GM10248 (cell line): ENCODE measurements at regions not wholly inside any gene's neighbourhood (a gene's known extent, or its start where the extent isn't known, plus 50 kb on each side); places are given as distances from the start of the nearest gene placed in this dataset.

Experiments used
- CTCF ChIA-PET: fragments of 300-600 bp; sonication (Branson Sonifier 250); formaldehyde crosslinking; extraction: SDS; loops from one replicate; lab custom pipeline; 2021; ENCODE audit warnings: antibody characterized with exemption; lab: Yijun Ruan, JAX
- POLR2A ChIA-PET: fragments of 350-650 bp; sonication (Branson Sonifier 250); formaldehyde crosslinking; extraction: SDS; loops from one replicate; lab custom pipeline; 2020; ENCODE audit warnings: antibody characterized with exemption; lab: Yijun Ruan, JAX
- DNase-seq: peaks from one replicate; pipeline ENCODE4 v3.0.0; 2012; ENCODE audit errors: extremely low spot score
- TF ChIP-seq, protein P1 (sequence below): IDR thresholded peaks from 2 replicates; pipeline ENCODE4 v1.5.1; 2012; ENCODE audit warnings: mild to moderate bottlenecking, low read depth; ENCODE audit errors: extremely low read depth, missing control alignments, control extremely low read depth

DNA sequence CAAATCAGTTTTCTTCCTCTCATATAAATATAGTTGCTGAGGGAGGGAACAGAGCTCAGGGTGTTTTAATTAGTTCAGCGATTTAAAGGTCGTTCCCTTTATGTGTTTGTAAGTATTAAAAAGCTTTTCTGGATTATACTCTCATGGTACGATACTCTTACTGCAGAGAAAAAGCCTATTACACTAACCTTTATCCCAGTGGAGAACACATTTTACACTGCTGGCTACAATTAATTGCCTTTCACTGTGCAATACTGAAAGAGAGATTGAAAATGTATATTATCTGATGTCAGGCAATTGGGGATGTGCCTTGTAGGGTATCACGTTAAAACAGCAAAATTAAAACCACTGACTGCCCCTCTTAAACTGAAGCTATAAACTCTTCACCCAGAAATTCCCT is 526.9 kb upstream of the SGCG start:
- CTCF ChIA-PET, result no interaction called here

DNA sequence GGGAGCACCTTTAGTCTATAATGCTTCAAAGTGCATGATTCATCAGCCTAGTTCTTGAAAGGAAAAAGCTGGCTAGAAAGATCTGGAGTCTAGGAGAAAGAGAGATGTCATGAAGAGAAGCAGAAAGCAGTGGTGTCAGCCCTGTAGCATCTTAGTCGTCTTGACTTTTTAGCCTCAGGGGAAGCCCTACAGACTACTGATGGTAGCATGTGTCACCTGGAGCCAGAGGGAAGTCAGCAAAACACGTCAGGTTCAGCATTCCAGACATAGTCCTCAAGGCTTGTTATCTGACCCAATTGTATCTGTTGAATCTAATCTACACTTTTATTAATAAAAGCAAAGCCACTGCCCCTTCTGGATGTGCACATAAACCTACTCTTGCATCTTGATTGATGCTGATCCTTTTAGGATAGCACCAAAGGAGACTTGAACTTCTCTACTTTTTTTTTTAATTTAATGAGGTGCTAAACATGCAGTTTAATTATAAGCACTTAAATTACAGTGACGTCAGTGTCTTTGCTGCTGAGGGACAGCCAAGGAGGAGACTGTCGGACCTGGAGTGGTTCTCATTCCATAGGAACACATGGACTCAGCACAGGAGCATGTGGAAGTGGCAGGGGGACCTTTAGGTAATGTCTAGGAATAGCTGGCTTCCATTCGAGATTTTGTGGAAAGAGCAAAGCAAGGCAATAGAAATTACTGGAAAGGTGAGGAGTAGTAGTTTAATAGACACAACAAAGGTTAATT is 525.5 kb upstream of the SGCG start:
- ChIA-PET CTCF (no interaction called here), POLR2A (no interaction called here)

More for the DNA sequence above, 526.9 kb upstream of the SGCG start:
- POLR2A ChIA-PET, result no interaction called here
- DNase-seq, result no peak
- TF ChIP-seq, protein P1, sequence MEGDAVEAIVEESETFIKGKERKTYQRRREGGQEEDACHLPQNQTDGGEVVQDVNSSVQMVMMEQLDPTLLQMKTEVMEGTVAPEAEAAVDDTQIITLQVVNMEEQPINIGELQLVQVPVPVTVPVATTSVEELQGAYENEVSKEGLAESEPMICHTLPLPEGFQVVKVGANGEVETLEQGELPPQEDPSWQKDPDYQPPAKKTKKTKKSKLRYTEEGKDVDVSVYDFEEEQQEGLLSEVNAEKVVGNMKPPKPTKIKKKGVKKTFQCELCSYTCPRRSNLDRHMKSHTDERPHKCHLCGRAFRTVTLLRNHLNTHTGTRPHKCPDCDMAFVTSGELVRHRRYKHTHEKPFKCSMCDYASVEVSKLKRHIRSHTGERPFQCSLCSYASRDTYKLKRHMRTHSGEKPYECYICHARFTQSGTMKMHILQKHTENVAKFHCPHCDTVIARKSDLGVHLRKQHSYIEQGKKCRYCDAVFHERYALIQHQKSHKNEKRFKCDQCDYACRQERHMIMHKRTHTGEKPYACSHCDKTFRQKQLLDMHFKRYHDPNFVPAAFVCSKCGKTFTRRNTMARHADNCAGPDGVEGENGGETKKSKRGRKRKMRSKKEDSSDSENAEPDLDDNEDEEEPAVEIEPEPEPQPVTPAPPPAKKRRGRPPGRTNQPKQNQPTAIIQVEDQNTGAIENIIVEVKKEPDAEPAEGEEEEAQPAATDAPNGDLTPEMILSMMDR, result no peak

DNA sequence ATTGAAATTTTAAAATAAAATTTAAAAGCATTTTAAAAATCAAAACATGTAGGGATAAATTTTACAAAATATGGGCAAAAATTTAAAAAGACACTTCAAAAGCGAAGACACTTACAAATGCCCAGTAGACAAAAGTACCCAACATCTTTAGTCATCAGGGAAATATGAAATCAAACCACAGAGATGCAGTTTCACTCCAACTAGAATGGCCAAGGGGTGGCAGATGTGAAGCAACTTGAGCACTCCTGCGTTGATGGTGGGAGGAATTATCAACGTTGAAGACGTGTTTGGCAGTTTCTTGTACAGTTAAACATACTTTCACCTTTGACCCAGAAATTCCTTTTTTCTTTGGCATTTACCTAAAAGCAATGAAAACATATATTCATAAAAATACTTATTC is 518.0 kb upstream of the SGCG start:
- TF ChIP-seq, protein P1, result no peak
- ChIA-PET CTCF (no interaction called here), POLR2A (no interaction called here)
- DNase-seq, result no peak

More for the DNA sequence above, 525.5 kb upstream of the SGCG start:
- DNase-seq, result no peak
- TF ChIP-seq, protein P1, result no peak

DNA sequence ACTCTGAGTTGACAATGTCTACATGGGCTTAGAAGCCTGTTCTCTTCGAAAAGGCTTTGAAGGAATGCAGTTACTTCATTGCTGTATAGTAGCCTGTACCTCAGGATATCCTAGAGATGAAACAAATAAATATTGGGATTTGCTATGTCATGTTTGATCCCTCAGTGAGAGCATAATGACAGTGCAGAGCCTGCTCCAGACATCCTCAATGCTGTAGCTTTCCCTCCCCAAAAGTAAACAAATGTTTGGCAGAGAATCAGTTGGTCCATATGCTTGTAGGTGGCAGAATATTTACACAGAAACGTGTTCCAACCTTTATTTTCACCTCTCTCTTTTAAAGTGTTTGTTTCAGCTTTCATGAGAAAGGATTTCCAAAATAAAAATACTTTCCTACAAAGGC is 515.3 kb upstream of the SGCG start:
- TF ChIP-seq, protein P1, result no peak
- POLR2A ChIA-PET, result no interaction called here
- CTCF ChIA-PET, result interaction anchor here (0.9 kb wide), 1 partner anchor 24 kb away, joined by 3 read pairs; no protein-coding TSS in a partner anchor
- DNase-seq, result no peak

DNA sequence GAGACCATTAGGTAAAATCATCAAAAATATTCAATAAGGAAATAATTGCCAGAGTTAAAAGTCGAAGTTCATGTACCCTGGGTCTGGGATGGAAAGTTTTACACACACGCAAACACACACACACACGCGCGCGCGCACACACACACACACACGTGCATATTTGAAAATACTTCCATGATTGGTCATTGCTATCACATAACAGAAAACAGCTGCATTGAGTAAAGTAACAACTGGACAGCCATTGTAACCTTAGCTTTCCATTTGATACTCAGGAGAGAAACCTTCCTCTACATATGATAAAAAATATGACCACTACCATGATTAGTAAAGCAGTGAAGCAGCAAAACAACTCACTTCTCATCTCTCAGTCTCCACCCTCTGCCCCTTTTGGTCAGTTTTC is 490.0 kb upstream of the SGCG start:
- TF ChIP-seq, protein P1, result no peak
- ChIA-PET POLR2A (no interaction called here), CTCF (interaction anchor here (1.5 kb wide), 1 partner anchor 9 kb away, joined by 3 read pairs; no protein-coding TSS in a partner anchor)
- DNase-seq, result no peak

DNA sequence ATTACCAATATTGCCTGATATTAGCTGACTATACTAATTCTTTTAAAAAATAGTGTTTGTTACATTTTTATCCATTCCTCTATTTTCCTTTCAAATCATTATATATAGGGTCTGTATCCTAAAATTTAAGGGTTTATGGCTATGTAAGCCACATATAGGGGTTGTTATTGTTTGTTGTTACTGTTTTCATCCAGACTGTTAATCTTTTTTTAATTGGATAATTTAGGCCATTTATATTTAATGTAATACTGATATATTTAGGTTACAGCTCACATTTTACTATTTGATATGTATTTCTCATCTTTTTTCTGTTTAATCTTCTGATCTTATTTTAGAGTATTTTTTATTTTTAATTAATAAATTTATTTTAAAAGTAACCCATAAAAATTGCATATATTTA is 487.1 kb upstream of the SGCG start:
- ChIA-PET POLR2A (no interaction called here), CTCF (no interaction called here)
- DNase-seq, result no peak
- TF ChIP-seq, protein P1, result no peak
